HL-60 (cell line): ENCODE measurements at regions not wholly inside any gene's neighbourhood (a gene's known extent, or its start where the extent isn't known, plus 50 kb on each side); places are given as distances from the start of the nearest gene placed in this dataset.

Experiments used
- CTCF ChIP-seq: IDR thresholded peaks from one replicate; pipeline ENCODE4 v1.5.1; 2011; ENCODE audit warnings: low read length, control low read depth, inconsistent platforms; ENCODE audit not compliant: insufficient read depth
- GABPA ChIP-seq: IDR thresholded peaks from 2 replicates; pipeline ENCODE4 v1.6.1; 2012; ENCODE audit warnings: low read depth
- POLR2AphosphoS5 ChIP-seq: IDR thresholded peaks from 2 replicates; pipeline ENCODE4 v1.6.1; 2012; ENCODE audit warnings: low read depth
- REST ChIP-seq: IDR thresholded peaks from 2 replicates; pipeline ENCODE4 v1.6.1; 2012; ENCODE audit warnings: low read depth; ENCODE audit not compliant: insufficient replicate concordance

- no peak for TF ChIP-seq CTCF
- no peak for TF ChIP-seq POLR2AphosphoS5
- no peak for TF ChIP-seq REST
- TF ChIP-seq GABPA, result no peak
These were observed 109.5 kb downstream of the CDC42EP3 start for GRCh38 chr2:37561615-37562569.
